ENCODE measurements at regions not wholly inside any gene's neighbourhood (a gene's known extent, or its start where the extent isn't known, plus 50 kb on each side); places are given as distances from the start of the nearest gene placed in this dataset.

- TF ChIP-seq, protein P1, sequence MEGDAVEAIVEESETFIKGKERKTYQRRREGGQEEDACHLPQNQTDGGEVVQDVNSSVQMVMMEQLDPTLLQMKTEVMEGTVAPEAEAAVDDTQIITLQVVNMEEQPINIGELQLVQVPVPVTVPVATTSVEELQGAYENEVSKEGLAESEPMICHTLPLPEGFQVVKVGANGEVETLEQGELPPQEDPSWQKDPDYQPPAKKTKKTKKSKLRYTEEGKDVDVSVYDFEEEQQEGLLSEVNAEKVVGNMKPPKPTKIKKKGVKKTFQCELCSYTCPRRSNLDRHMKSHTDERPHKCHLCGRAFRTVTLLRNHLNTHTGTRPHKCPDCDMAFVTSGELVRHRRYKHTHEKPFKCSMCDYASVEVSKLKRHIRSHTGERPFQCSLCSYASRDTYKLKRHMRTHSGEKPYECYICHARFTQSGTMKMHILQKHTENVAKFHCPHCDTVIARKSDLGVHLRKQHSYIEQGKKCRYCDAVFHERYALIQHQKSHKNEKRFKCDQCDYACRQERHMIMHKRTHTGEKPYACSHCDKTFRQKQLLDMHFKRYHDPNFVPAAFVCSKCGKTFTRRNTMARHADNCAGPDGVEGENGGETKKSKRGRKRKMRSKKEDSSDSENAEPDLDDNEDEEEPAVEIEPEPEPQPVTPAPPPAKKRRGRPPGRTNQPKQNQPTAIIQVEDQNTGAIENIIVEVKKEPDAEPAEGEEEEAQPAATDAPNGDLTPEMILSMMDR (IDR thresholded peaks at IDR 0.05 in 2 of 3, conservative IDR thresholded peaks at IDR 0.05 in 1 of 3; ENCODE audit: borderline replicate concordance in 1 of 3, insufficient read depth in 1 of 3, low read depth in 2 of 3, low read length in 2 of 3), result no peak
- TF ChIP-seq POLR2A (IDR thresholded peaks at IDR 0.05; ENCODE audit: borderline replicate concordance, extremely low read depth, insufficient read depth, insufficient read length), result no peak
- TF ChIP-seq EZH2 (IDR thresholded peaks at IDR 0.05), result no peak
- TF ChIP-seq ZBTB33 (IDR thresholded peaks at IDR 0.05; ENCODE audit: extremely low read depth, insufficient replicate concordance, low read length), result no peak
- TF ChIP-seq SIN3A (IDR thresholded peaks at IDR 0.05; ENCODE audit: low read depth), result no peak
- TF ChIP-seq POLR2AphosphoS5 (IDR thresholded peaks at IDR 0.05; ENCODE audit: low read depth, low read length), result no peak
- TF ChIP-seq EZH2phosphoT487 (IDR thresholded peaks at IDR 0.05; ENCODE audit: borderline replicate concordance), result no peak
- no peak for TF ChIP-seq JUND (IDR thresholded peaks at IDR 0.05)
- TF ChIP-seq SRF (IDR thresholded peaks at IDR 0.05; ENCODE audit: low read depth), result no peak
- no peak for TF ChIP-seq CEBPB (IDR thresholded peaks at IDR 0.05; ENCODE audit: low read depth)
- no peak for TF ChIP-seq SP1 (IDR thresholded peaks at IDR 0.05; ENCODE audit: low read depth)
- no peak for TF ChIP-seq RAD21 (IDR thresholded peaks at IDR 0.05; ENCODE audit: low read depth)
- no peak for TF ChIP-seq MAX (IDR thresholded peaks at IDR 0.05)
- TF ChIP-seq REST (IDR thresholded peaks at IDR 0.05; ENCODE audit: low read depth), result no peak
Observed at GRCh38 chr13:103297083-103297482, 230.9 kb upstream of the SLC10A2 start.

Data from HCT116 (cell line).